SK-N-MC (cell line): ENCODE measurements at regions not wholly inside any gene's neighbourhood (a gene's known extent, or its start where the extent isn't known, plus 50 kb on each side); places are given as distances from the start of the nearest gene placed in this dataset.
"Not testable (repeated sequence)": the region's sequence is repeated elsewhere in the genome, so short reads cannot be mapped to it uniquely, and the experiment has no call there.

Experiments
- DNase-seq: peaks from one replicate; pipeline ENCODE4 v3.0.0-alpha.2; 2011; ENCODE audit warnings: low read depth, low spot score
- H3K27ac ChIP-seq: fragments of 200-600 bp; sonication (generic); 2 replicates; pipeline ENCODE4 v1.5.1; 2016; ENCODE audit warnings: mixed run types
- H3K36me3 ChIP-seq: fragments of 200-600 bp; sonication (generic); 2 replicates; pipeline ENCODE4 v1.6.1; 2017; ENCODE audit warnings: antibody characterized with exemption, low read length, mixed read lengths; ENCODE audit not compliant: insufficient read depth
- H3K4me3 ChIP-seq: fragments of 200-600 bp; sonication (generic); 2 replicates; pipeline ENCODE4 v1.5.1; 2016
- H3K9ac ChIP-seq: fragments of 200-600 bp; sonication (generic); 2 replicates; pipeline ENCODE4 v1.8.0; 2017; ENCODE audit warnings: mixed run types, mixed read lengths; ENCODE audit not compliant: insufficient read length
- H3K9me3 ChIP-seq: fragments of 200-600 bp; sonication (generic); 2 replicates; pipeline ENCODE4 v1.6.1; 2017; ENCODE audit warnings: low read depth, mild to moderate bottlenecking, antibody characterized with exemption, low read length, moderate library complexity, mixed read lengths
- EZH2 ChIP-seq: fragments of 200-600 bp; sonication (generic); IDR thresholded peaks from one replicate; pipeline ENCODE4 v1.6.1; 2017; ENCODE audit warnings: antibody characterized with exemption
- FOXP2 ChIP-seq: optimal IDR thresholded peaks from 2 replicates; pipeline ENCODE3; 2011; ENCODE audit warnings: mild to moderate bottlenecking, moderate library complexity; ENCODE audit not compliant: insufficient read depth; ENCODE audit errors: extremely low read length, control extremely low read depth
- POLR2AphosphoS5 ChIP-seq: IDR thresholded peaks from 2 replicates; pipeline ENCODE4 v1.6.1; 2012; ENCODE audit warnings: mild to moderate bottlenecking, low read depth, low read length, borderline replicate concordance

- Histone ChIP-seq H3K4me3 (no peak overlapping the region), H3K9me3 (no peaks in the 10 kb centered on the region), H3K27ac (no peak overlapping the region), H3K36me3 (no peaks in the 10 kb centered on the region), H3K9ac (no peak overlapping the region)
- TF ChIP-seq FOXP2 = no peak
- no peak for TF ChIP-seq EZH2
- TF ChIP-seq POLR2AphosphoS5 = no peak
- DNase-seq = no peak
Measured at GRCh38 chr3:74921676-74922075, 307.2 kb upstream of the CNTN3 start.

- Histone ChIP-seq H3K36me3 (no peaks in the 10 kb centered on the region), H3K9me3 (no peaks in the 10 kb centered on the region), H3K27ac (no peak overlapping the region), H3K9ac (no peak overlapping the region), H3K4me3 (no peak overlapping the region)
- no peak for DNase-seq
- TF ChIP-seq POLR2AphosphoS5 = no peak
- no peak for TF ChIP-seq EZH2
- TF ChIP-seq FOXP2 = no peak
Measured at GRCh38 chr3:74920721-74921350, 306.4 kb upstream of the CNTN3 start.

DNA sequence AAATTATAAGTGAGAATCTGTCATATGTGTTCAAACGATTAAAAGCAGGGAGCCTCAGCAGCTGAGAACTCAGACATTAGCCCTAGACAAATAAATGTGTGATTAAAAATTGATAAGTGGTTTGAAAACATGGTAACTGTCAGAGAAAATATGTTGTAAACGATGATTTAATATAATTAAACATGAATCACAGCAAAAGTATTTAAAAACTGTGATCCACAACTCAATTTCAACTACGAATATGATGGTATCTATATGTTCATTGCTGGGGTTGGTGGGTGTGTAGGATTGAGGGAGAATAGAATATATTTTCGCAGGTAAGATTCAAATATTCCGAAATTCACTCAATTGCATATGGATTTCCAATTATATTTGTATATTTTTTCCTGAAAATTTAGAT lies 302.2 kb upstream of the CNTN3 start:
- Histone ChIP-seq H3K9me3 (no peaks in the 10 kb centered on the region), H3K4me3 (no peak overlapping the region), H3K27ac (no peak overlapping the region), H3K36me3 (no peaks in the 10 kb centered on the region), H3K9ac (no peak overlapping the region)
- TF ChIP-seq FOXP2 (no peak), EZH2 (no peak), POLR2AphosphoS5 (no peak)
- no peak for DNase-seq

DNA sequence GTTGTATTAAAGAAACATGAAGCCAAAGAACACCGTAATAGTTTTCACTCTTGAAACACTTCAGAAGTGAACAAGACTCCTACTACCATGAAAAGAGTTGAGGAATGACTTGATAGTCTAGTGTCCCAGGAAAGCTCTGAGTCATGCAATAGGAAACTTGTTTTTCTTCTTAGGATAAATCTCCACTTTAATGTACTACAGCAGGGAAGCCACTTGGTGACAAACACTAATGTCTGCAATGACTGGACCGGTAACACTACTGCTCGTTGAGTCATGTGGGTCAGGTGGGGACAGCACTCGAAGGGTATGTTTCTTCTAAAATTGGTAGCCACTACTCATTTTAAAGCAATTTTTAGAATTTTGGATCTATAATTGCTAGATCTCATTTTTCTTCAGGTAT lies 291.7 kb upstream of the CNTN3 start:
- Histone ChIP-seq H3K4me3 (no peak overlapping the region), H3K27ac (no peak overlapping the region)
- TF ChIP-seq EZH2 (no peak), POLR2AphosphoS5 (no peak), FOXP2 (no peak)

DNA sequence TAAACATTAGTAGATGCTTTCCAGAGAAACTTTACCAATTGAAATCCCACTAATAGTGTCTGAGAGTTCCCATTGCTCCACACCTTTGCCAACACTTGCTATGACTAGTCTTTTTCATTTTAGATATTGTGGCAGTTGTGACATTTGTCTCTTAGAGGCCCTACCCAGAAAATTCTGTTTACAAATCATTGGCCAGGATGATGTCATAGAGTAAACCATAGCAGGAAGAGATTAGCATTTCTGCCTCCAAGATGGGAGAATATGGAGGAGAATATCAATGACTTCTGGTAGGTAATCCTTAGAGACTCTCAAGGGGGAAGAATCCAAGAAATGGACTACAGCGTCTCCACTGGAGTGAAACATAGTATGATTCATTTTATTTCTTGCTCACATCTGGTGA lies 291.0 kb upstream of the CNTN3 start:
- TF ChIP-seq FOXP2 = no peak
- TF ChIP-seq POLR2AphosphoS5 = no peak
- no peak for TF ChIP-seq EZH2
- Histone ChIP-seq H3K9me3 (no peaks in the 10 kb centered on the region), H3K27ac (no peak overlapping the region), H3K9ac (no peak overlapping the region), H3K4me3 (no peak overlapping the region), H3K36me3 (no peaks in the 10 kb centered on the region)
- no peak for DNase-seq

More for the DNA sequence above, 291.7 kb upstream of the CNTN3 start:
- no peak overlapping the region for H3K9ac ChIP-seq
- no peak for DNase-seq
- H3K36me3 ChIP-seq = no peaks in the 10 kb centered on the region
- no peaks in the 10 kb centered on the region for H3K9me3 ChIP-seq

DNA sequence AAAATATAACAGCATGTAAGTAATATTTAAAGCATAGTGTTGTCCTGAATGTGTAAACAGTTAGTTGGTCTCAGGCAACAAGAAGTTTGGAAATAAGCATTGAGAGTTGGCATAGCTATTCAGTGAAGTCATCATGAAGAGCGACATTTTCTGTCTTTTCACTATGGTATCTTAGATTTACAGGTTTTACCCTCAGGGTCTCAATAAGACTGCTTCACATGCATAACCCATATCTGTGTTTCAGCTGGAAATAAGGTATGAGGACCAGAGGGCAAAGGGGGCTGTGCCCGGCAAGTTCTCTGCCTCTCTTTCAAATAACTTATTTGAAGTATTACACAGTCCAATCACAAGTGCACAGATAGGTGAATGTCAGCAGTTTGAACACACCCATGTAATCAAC lies 290.2 kb upstream of the CNTN3 start:
- no peak overlapping the region for H3K9ac ChIP-seq
- TF ChIP-seq POLR2AphosphoS5 (no peak), FOXP2 (no peak), EZH2 (no peak)
- H3K9me3 ChIP-seq = no peaks in the 10 kb centered on the region
- no peaks in the 10 kb centered on the region for H3K36me3 ChIP-seq
- DNase-seq = no peak
- no peak overlapping the region for H3K27ac ChIP-seq
- no peak overlapping the region for H3K4me3 ChIP-seq

DNA sequence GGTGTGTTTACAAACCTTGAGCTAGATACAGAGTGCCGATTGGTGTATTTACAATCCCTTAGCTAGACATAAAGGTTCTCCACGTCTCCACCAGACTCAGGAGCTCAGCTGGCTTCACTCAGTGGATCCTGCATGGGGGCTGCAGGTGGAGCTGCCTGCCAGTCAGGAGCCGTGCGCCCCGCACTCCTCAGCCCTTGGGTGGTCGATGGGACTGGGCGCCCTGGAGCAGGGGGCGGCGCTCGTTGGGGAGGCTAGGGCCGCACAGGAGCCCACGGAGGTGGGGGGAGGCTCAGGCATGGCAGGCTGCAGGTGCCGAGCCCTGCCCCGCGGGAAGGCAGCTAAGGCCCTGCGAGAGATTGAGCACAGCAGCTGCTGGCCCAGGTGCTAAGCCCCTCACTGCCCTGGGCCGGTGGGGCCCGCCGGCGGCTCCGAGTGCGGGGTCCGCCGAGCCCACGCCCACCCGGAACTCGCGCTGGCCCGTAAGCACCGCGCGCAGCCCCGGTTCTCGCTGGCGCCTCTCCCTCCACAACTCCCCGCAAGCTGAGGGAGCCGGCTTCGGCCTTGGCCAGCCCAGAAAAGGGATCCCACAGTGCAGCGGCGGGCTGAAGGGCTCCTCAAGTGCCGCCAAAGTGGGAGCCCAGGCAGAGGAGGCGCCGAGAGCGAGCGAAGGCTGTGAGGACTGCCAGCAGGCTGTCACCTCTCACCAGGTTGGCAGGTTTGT lies 285.5 kb upstream of the CNTN3 start:
- H3K4me3 ChIP-seq, H3K9me3 ChIP-seq, DNase-seq, H3K36me3 ChIP-seq, H3K9ac ChIP-seq, H3K27ac ChIP-seq: not testable (repeated sequence)

DNA sequence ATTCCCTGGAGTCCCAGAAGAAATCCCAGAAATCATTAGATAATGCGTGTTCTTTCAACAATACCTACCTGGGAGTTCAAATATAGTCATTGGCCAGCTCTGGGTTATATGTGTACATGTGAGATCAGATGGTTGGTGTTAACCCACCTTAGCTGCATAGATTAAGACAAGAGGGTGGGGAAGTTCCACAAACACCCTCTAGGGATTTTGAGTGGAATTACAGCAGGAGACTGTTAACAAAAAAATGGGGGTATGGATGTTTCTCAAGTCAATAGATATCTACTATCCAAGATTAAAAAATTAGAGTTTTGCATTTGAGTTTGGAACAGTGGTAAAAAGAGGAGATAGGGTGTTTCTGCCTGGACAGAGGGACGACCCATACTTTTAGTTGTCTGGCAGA lies 282.5 kb upstream of the CNTN3 start:
- Histone ChIP-seq H3K9me3 (no peaks in the 10 kb centered on the region), H3K9ac (no peak overlapping the region), H3K36me3 (no peaks in the 10 kb centered on the region), H3K4me3 (no peak overlapping the region), H3K27ac (no peak overlapping the region)
- no peak for DNase-seq
- TF ChIP-seq POLR2AphosphoS5 (no peak), EZH2 (no peak), FOXP2 (no peak)

DNA sequence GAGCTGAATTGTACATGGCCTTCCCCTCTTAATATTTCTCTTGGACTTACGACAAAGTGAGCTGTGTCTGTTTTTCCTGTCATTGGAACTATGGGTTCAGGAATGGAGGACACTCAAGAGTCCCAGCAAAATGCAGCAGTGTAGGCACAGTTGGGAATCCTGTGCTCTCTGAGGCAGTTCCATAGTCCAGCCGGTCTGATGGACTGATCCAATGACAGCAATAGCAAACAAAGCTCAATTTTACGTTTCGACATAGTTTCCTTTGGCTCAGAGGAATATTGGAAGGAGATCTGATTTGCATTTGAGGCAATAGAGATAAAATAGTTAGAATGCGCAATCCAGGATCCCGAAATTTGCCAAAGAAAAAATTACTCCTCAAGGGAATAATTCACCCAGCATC lies 276.9 kb upstream of the CNTN3 start:
- Histone ChIP-seq H3K9me3 (no peaks in the 10 kb centered on the region), H3K4me3 (no peak overlapping the region), H3K36me3 (no peaks in the 10 kb centered on the region), H3K27ac (no peak overlapping the region), H3K9ac (no peak overlapping the region)
- no peak for DNase-seq
- TF ChIP-seq FOXP2 (no peak), EZH2 (no peak), POLR2AphosphoS5 (no peak)
